ENCODE measurements at regions not wholly inside any gene's neighbourhood (a gene's known extent, or its start where the extent isn't known, plus 50 kb on each side); places are given as distances from the start of the nearest gene placed in this dataset.

DNA sequence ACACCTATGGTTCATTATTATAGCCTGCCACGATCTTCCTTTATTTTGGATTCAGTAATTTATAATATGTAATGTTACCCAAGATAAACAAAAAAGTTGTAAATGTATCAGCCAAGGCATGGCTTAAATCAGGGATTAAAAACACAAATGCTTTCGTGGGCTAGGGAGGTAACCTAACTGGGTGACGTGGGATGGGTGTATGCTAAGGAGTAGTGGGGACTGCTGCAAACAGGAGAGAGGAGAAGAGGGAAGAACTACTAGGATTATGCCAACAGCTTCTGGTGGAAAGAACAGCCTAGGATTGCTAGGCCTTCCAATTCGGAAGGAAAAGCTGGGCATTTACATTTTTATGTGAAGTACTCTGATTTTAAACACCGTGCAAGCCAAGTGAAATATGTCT lies 244.8 kb upstream of the POU3F2 start:
- Histone ChIP-seq H3K36me3 (ENCODE audit: control insufficient read depth, insufficient read depth, low read length, severe bottlenecking) (no peaks in the 10 kb centered on the region), H3K4me3 (ENCODE audit: low read length) (no peak overlapping the region), H3K27me3 (replicated peaks; ENCODE audit: control insufficient read depth, insufficient read depth, low read length) (peaks cover 5% of the 10 kb centered on the region), H3K9ac (ENCODE audit: low read length) (no peak overlapping the region), H3K4me1 (ENCODE audit: control insufficient read depth, insufficient read depth, low read length) (no peaks in the 10 kb centered on the region), H3K9me3 (ENCODE audit: control insufficient read depth, low read length) (no peaks in the 10 kb centered on the region)
- DNase-seq (ENCODE audit: low read depth), result no peak

DNA sequence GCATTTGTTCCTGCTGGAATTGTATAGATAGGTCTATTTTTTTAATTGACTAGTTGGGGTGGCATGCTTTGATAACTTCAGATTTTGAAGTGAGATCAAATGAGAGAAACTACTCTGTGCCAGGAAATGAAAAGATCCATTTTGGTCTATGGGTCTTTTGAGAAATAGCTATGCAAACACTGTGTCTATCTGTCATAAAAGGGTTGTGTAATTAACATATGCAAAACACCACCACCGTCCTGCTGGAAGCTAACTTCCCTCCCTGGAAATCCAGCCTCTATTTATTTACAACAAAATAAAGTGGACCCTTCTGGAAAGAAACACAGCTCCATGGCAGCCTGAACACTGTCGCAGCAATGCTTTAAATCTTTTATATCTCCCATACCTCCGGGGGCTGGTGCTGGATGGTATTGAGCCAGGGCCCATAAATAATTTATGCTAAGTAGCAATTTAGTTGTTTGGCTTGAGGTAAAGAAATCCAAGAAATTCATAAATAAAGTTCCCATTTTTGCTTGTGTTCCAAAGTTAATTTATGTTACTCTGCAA lies 244.2 kb upstream of the POU3F2 start:
- no peaks in the 10 kb centered on the region for H3K36me3 ChIP-seq (ENCODE audit: control insufficient read depth, insufficient read depth, low read length, severe bottlenecking)
- H3K9me3 ChIP-seq (ENCODE audit: control insufficient read depth, low read length), result no peaks in the 10 kb centered on the region
- DNase-seq (ENCODE audit: low read depth), result no peak
- peaks cover 5% of the 10 kb centered on the region for H3K27me3 ChIP-seq (replicated peaks; ENCODE audit: control insufficient read depth, insufficient read depth, low read length)
- no peak overlapping the region for H3K4me3 ChIP-seq (ENCODE audit: low read length)
- no peaks in the 10 kb centered on the region for H3K4me1 ChIP-seq (ENCODE audit: control insufficient read depth, insufficient read depth, low read length)
- H3K9ac ChIP-seq (ENCODE audit: low read length), result no peak overlapping the region

DNA sequence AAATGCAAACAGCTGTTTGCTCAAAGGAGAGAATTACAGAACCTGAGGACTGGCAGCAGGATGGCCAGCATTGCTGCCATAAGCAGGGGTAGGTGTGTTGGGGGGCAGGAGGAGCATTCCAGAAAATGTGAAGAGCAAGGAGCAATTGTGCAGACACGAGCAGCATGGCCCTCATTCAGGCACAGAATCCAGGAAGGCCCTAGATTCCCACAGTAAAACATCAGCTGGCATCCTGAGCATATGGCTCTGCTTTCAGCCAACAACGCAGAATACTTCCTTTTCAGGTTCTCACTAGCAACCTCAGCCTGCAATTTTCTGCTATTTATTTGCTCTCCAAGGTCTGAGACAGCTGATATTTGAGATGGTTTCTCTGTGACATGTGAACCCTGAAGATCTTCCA lies 243.4 kb upstream of the POU3F2 start:
- H3K27me3 ChIP-seq (replicated peaks; ENCODE audit: control insufficient read depth, insufficient read depth, low read length), result peaks cover 5% of the 10 kb centered on the region
- no peak for DNase-seq (ENCODE audit: low read depth)
- H3K9ac ChIP-seq (ENCODE audit: low read length), result no peak overlapping the region
- H3K36me3 ChIP-seq (ENCODE audit: control insufficient read depth, insufficient read depth, low read length, severe bottlenecking), result no peaks in the 10 kb centered on the region
- H3K4me1 ChIP-seq (ENCODE audit: control insufficient read depth, insufficient read depth, low read length), result no peaks in the 10 kb centered on the region
- H3K9me3 ChIP-seq (ENCODE audit: control insufficient read depth, low read length), result no peaks in the 10 kb centered on the region
- H3K4me3 ChIP-seq (ENCODE audit: low read length), result no peak overlapping the region

DNA sequence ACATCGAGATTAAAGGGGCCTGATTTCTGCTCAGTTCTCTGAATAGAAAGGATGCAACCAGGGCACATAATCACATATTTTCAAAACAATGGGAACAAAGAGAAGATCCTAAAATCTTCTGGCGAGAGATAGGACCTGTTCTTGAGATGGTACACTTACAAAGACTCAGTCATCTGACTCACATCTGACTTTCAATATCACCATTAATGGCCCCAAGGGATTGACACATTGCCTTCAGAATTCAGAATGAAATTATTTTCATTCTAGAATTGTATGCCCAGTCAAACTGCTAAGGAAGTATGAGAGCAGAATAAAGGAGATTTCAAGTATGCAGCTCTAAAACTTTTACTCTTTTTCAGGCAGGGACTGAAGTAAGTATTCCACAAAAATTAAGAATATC lies 240.7 kb upstream of the POU3F2 start:
- Histone ChIP-seq H3K4me1 (ENCODE audit: control insufficient read depth, insufficient read depth, low read length) (no peaks in the 10 kb centered on the region), H3K27me3 (replicated peaks; ENCODE audit: control insufficient read depth, insufficient read depth, low read length) (peaks cover 1% of the 10 kb centered on the region), H3K9ac (ENCODE audit: low read length) (no peak overlapping the region), H3K9me3 (ENCODE audit: control insufficient read depth, low read length) (no peaks in the 10 kb centered on the region), H3K4me3 (ENCODE audit: low read length) (no peak overlapping the region), H3K36me3 (ENCODE audit: control insufficient read depth, insufficient read depth, low read length, severe bottlenecking) (no peaks in the 10 kb centered on the region)
- DNase-seq (ENCODE audit: low read depth), result no peak

DNA sequence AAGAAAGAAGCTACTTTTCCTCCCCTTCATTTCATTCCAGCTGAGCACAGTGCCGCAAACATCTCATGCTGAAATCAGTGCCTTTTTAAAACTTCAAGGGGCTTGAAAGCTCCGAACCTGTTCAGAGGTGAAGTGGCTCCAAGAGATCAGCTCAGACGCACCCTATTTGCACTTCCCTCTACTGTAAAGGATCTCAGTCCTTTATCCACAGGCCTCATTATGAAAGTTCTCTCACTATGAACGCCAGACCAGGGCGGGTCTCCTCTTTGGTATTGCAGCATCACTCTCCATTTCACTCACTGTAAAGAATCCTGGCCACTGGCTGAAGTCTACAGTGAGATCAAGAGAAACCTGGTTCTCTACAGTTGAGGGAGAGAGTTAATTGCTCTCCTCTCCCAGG lies 232.7 kb upstream of the POU3F2 start:
- no peaks in the 10 kb centered on the region for H3K9me3 ChIP-seq (ENCODE audit: control insufficient read depth, low read length)
- no peak for DNase-seq (ENCODE audit: low read depth)
- H3K4me1 ChIP-seq (ENCODE audit: control insufficient read depth, insufficient read depth, low read length), result no peaks in the 10 kb centered on the region
- no peaks in the 10 kb centered on the region for H3K27me3 ChIP-seq (replicated peaks; ENCODE audit: control insufficient read depth, insufficient read depth, low read length)
- no peaks in the 10 kb centered on the region for H3K36me3 ChIP-seq (ENCODE audit: control insufficient read depth, insufficient read depth, low read length, severe bottlenecking)
- H3K9ac ChIP-seq (ENCODE audit: low read length), result no peak overlapping the region
- no peak overlapping the region for H3K4me3 ChIP-seq (ENCODE audit: low read length)

DNA sequence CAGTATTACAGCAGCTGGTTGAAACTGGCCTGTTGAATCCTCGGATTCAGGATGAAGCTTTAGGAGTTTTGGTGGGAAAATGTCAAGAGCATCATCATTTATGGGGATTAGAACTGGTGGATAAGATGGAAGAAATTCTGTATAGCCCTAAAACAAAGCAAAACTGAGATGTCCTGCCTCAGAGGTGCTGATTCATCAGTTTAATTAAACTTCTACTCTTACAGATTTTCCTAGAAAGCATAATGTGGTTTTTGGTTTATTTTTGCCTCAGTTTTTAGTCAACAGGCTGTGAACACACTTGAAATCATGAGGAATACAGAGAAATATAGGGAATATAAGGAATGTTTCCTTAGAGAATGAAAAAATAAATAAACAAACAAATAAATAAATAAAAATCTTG lies 228.7 kb upstream of the POU3F2 start:
- H3K4me3 ChIP-seq (ENCODE audit: low read length), result no peak overlapping the region

DNA sequence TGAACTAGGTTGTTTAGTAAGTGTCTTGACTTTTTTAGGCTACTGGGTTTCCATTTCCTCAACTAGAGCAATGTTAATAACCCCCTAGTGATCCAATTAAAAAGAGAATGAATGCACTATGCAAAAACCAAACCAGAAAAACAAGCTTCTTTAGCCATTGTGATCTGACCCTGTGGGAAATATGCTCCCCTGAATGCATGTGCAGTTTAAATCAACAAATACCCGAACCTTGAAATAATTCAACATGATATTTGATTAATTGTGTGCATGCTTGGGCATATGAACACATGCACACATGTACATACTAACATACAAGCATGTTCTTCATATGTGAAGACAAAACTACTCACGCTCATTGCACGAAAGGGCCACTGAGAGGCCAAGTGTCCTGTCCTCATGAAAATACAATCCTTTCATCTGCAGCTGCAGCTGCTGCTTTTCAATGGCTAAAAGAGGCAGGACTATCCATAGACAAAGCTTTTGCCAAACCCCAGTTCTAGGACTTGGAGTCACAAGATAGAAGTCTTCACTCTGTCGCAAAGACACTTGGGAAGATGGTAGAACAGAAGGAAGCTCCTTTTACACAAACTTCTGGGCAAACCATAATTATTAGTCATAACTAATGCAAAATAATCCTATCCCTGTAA lies 207.1 kb upstream of the POU3F2 start:
- DNase-seq (ENCODE audit: low read depth), result no peak
- H3K9me3 ChIP-seq (ENCODE audit: control insufficient read depth, low read length), result no peaks in the 10 kb centered on the region
- no peak overlapping the region for H3K9ac ChIP-seq (ENCODE audit: low read length)
- H3K4me3 ChIP-seq (ENCODE audit: low read length), result no peak overlapping the region
- H3K27me3 ChIP-seq (replicated peaks; ENCODE audit: control insufficient read depth, insufficient read depth, low read length), result no peaks in the 10 kb centered on the region
- no peaks in the 10 kb centered on the region for H3K4me1 ChIP-seq (ENCODE audit: control insufficient read depth, insufficient read depth, low read length)
- no peaks in the 10 kb centered on the region for H3K36me3 ChIP-seq (ENCODE audit: control insufficient read depth, insufficient read depth, low read length, severe bottlenecking)

More for the DNA sequence above, 228.7 kb upstream of the POU3F2 start:
- H3K27me3 ChIP-seq (replicated peaks; ENCODE audit: control insufficient read depth, insufficient read depth, low read length), result no peaks in the 10 kb centered on the region
- no peaks in the 10 kb centered on the region for H3K36me3 ChIP-seq (ENCODE audit: control insufficient read depth, insufficient read depth, low read length, severe bottlenecking)
- no peaks in the 10 kb centered on the region for H3K9me3 ChIP-seq (ENCODE audit: control insufficient read depth, low read length)
- no peaks in the 10 kb centered on the region for H3K4me1 ChIP-seq (ENCODE audit: control insufficient read depth, insufficient read depth, low read length)
- no peak overlapping the region for H3K9ac ChIP-seq (ENCODE audit: low read length)
- DNase-seq (ENCODE audit: low read depth), result no peak

DNA sequence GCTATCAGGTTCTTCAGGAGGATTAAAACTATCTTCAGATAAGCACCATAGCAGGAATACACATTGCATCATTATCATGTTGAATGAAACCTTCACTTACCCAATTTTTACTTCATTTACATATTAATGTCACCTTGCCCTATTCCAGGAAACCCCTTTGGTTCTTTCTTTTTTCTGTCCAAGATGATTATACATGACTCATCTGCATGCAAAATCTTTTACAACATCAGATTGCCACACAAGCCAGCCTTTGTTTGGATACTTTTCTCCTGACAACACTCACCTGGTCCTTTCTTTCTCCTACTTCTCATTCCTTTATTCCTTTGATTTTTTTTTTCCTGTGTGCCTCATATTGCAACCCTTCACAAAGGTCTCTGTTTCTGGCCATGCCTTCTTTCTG lies 200.5 kb upstream of the POU3F2 start:
- no peaks in the 10 kb centered on the region for H3K27me3 ChIP-seq (replicated peaks; ENCODE audit: control insufficient read depth, insufficient read depth, low read length)
- H3K36me3 ChIP-seq (ENCODE audit: control insufficient read depth, insufficient read depth, low read length, severe bottlenecking), result no peaks in the 10 kb centered on the region
- no peaks in the 10 kb centered on the region for H3K4me1 ChIP-seq (ENCODE audit: control insufficient read depth, insufficient read depth, low read length)
- no peak for DNase-seq (ENCODE audit: low read depth)
- no peak overlapping the region for H3K9ac ChIP-seq (ENCODE audit: low read length)
- no peaks in the 10 kb centered on the region for H3K9me3 ChIP-seq (ENCODE audit: control insufficient read depth, low read length)
- H3K4me3 ChIP-seq (ENCODE audit: low read length), result no peak overlapping the region

DNA sequence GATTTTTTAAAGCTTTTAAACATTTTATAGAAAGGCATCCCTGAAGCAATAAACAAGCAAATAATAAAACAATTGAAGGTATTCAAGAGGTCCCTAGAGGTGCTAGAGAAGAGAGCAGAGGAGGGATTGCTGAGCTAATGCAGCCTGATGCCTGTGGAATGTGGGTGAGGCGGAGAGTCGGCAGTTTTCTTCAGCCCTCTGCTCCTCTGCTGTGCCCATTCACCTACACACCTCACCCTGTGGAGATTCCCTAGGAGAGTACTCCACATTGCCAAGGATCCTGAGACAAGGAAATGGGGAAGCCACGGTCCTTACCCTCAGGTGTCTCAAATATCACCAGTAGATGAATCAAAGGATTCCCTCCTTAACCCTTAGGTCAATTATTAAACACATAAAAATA lies 199.8 kb upstream of the POU3F2 start:
- no peaks in the 10 kb centered on the region for H3K9me3 ChIP-seq (ENCODE audit: control insufficient read depth, low read length)
- no peak overlapping the region for H3K9ac ChIP-seq (ENCODE audit: low read length)
- H3K36me3 ChIP-seq (ENCODE audit: control insufficient read depth, insufficient read depth, low read length, severe bottlenecking), result no peaks in the 10 kb centered on the region
- H3K4me1 ChIP-seq (ENCODE audit: control insufficient read depth, insufficient read depth, low read length), result no peaks in the 10 kb centered on the region
- H3K27me3 ChIP-seq (replicated peaks; ENCODE audit: control insufficient read depth, insufficient read depth, low read length), result no peaks in the 10 kb centered on the region
- no peak for DNase-seq (ENCODE audit: low read depth)
- H3K4me3 ChIP-seq (ENCODE audit: low read length), result no peak overlapping the region

DNA sequence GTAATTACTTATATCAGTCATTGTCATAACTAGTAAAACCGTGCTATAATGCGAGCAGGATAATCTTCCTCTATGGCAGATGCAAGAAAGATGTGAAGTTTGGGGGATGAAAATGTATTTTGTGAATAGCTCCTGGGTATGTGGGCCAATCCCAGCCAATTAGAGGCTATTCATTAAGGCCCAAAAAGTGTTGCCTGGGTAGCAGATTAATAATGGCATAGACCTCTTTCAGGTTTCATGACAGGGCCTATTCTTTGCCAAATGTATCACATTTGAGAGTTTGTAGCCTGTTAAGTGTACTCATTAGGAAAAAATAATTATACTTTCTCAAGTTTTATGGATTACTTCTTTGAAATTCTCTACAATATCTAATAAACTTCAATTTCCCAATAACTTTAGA lies 199.2 kb upstream of the POU3F2 start:
- no peak overlapping the region for H3K9ac ChIP-seq (ENCODE audit: low read length)
- no peaks in the 10 kb centered on the region for H3K9me3 ChIP-seq (ENCODE audit: control insufficient read depth, low read length)
- DNase-seq (ENCODE audit: low read depth), result no peak
- no peaks in the 10 kb centered on the region for H3K36me3 ChIP-seq (ENCODE audit: control insufficient read depth, insufficient read depth, low read length, severe bottlenecking)
- H3K4me3 ChIP-seq (ENCODE audit: low read length), result no peak overlapping the region
- no peaks in the 10 kb centered on the region for H3K4me1 ChIP-seq (ENCODE audit: control insufficient read depth, insufficient read depth, low read length)
- H3K27me3 ChIP-seq (replicated peaks; ENCODE audit: control insufficient read depth, insufficient read depth, low read length), result no peaks in the 10 kb centered on the region

DNA sequence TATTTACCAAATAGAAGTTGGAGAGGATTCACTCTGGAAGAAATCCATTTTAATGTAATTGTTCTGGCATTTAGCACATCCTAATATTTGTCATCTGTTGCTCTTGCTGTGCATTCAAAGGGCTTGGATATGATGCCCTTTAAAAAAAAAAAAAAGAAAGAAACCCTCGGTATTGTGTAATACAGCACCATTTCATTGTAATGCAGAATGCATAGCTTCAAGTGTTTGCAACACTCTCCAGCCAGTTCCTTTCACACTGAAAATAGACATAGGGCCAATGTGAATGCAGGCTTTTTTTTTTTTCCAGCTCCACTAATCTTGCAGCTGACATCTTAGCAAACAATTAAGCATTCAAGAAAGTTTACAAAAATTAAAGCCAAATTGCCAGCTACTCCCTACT lies 197.4 kb upstream of the POU3F2 start:
- no peak for DNase-seq (ENCODE audit: low read depth)
- Histone ChIP-seq H3K36me3 (ENCODE audit: control insufficient read depth, insufficient read depth, low read length, severe bottlenecking) (no peaks in the 10 kb centered on the region), H3K4me3 (ENCODE audit: low read length) (no peak overlapping the region), H3K27me3 (replicated peaks; ENCODE audit: control insufficient read depth, insufficient read depth, low read length) (no peaks in the 10 kb centered on the region), H3K4me1 (ENCODE audit: control insufficient read depth, insufficient read depth, low read length) (no peaks in the 10 kb centered on the region), H3K9ac (ENCODE audit: low read length) (no peak overlapping the region), H3K9me3 (ENCODE audit: control insufficient read depth, low read length) (no peaks in the 10 kb centered on the region)

DNA sequence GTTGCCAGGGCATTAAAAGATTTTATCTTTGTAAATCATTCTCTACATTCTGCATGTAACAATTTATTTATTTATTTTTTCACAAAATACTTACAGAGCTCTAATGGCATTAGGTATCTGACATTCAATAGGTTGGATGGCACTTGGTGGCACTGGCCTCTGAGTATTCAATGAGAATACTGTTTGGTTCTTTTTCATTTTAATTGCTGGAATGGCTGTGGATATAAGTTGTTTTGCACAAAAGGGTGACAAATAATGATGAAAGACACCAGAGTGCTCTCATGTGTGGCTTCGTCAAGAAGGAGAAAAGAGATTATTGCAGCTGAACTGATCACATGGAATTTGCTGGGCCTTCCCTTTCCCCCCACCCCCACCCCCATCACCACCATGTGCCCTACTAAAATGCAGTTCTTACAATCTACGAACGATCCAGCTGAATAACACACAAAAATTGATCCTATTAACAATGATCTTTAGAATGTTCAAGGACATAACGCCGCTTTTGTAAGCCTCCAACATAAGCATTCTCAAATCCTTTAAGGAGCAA lies 195.2 kb upstream of the POU3F2 start:
- DNase-seq (ENCODE audit: low read depth), result no peak
- Histone ChIP-seq H3K4me3 (ENCODE audit: low read length) (no peak overlapping the region), H3K4me1 (ENCODE audit: control insufficient read depth, insufficient read depth, low read length) (no peaks in the 10 kb centered on the region), H3K9ac (ENCODE audit: low read length) (no peak overlapping the region), H3K9me3 (ENCODE audit: control insufficient read depth, low read length) (no peaks in the 10 kb centered on the region), H3K27me3 (replicated peaks; ENCODE audit: control insufficient read depth, insufficient read depth, low read length) (no peaks in the 10 kb centered on the region), H3K36me3 (ENCODE audit: control insufficient read depth, insufficient read depth, low read length, severe bottlenecking) (no peaks in the 10 kb centered on the region)
